TTC549 (cell line): ENCODE measurements at regions not wholly inside any gene's neighbourhood (a gene's known extent, or its start where the extent isn't known, plus 50 kb on each side); places are given as distances from the start of the nearest gene placed in this dataset.
A peak's percentile ranks its signal among the peaks of the same experiment; 100 is the strongest.

Experiments used
- FAIRE-seq: peaks from 2 replicates; lab custom pipeline; 2012; peaks lifted over from hg19 to GRCh38; lab: Jason Lieb, UNC

DNA sequence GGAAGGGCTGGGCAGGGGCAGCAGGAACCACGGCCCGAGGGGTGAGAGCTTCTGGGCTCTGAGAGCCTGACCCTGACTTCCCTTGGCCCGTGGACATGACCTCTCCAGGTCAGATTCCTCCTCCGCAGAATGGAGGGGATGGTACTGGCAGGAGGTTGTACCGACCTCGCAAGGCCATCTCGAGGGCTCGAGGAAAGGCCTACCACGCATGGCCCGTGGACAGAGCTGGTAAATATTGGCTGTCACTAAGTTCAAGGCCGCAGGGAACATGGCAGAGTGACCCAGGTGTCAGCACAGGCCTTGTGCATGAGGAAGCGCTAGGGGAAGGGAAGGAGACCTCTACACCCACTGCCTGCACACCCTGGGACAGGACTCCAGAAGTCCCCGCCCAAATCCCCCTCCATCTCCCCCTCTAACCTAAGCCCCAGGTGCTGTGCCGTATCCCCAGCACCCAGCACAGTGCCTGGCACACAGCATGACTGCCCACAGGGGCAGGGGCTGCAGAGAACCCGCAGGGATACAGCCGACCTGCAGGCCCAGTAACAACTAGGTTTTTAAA, 54.9 kb upstream of the PPP2R5C start:
- FAIRE-seq, result no peak

GRCh38 chr14:101707068-101707842, 54.3 kb upstream of the PPP2R5C start:
- FAIRE-seq, result peak; percentile 85

DNA sequence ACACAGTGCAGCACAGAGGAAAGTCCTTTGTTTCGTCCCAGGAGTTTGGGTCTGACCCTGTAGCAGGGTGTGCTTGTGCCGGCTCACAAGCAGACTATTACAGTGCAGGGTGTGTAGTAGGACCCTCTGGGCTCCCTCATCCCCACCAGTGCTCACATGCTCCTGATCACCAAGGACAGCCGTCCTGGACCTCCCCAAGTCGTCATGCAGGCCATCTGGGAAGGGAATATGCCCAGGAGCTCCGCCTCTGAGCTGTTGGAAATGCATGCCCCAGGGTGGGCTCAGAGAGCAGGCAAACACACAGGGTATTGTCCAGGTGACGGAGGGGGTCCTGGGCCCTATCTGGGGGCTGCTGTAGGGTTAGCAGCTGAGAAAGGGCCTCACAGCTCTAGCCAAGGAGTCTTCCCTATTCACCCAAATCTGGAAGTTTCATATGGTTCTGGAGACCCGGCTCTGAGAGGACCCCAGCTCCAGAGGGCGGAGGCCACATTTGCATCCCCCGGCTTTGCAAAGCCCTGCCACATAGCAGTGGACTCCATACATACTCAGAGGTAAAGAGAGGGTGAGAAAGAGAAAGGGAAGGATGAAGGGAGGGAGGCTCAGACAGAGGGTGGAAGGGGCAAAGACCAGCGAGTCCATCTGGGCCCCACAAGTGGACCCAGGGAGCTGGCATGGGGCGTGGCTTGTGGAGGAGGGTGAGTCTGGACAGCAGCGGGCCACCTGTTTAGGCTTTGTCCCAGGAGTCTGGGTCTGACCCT, 53.5 kb upstream of the PPP2R5C start:
- no peak for FAIRE-seq

GRCh38 chr14:101708853-101709532, 52.5 kb upstream of the PPP2R5C start:
- FAIRE-seq, result no peak

DNA sequence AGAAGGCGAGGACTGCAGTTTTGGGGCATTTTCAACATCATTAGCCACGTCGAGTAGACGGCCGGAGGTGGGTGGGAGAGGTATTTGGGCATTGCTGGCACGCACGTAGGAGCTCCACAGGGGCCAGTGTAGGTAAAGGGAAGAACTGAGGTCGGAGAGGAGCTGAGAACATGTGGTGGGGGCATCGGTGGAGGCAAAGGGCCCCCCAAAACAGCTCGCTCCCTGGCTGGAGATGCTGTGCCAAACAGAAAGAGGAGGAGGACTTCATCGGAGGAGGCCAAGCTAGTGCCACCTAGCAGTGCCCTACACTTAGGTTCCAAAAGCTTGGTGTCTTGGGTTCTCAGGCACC, 52.0 kb upstream of the PPP2R5C start:
- no peak for FAIRE-seq

DNA sequence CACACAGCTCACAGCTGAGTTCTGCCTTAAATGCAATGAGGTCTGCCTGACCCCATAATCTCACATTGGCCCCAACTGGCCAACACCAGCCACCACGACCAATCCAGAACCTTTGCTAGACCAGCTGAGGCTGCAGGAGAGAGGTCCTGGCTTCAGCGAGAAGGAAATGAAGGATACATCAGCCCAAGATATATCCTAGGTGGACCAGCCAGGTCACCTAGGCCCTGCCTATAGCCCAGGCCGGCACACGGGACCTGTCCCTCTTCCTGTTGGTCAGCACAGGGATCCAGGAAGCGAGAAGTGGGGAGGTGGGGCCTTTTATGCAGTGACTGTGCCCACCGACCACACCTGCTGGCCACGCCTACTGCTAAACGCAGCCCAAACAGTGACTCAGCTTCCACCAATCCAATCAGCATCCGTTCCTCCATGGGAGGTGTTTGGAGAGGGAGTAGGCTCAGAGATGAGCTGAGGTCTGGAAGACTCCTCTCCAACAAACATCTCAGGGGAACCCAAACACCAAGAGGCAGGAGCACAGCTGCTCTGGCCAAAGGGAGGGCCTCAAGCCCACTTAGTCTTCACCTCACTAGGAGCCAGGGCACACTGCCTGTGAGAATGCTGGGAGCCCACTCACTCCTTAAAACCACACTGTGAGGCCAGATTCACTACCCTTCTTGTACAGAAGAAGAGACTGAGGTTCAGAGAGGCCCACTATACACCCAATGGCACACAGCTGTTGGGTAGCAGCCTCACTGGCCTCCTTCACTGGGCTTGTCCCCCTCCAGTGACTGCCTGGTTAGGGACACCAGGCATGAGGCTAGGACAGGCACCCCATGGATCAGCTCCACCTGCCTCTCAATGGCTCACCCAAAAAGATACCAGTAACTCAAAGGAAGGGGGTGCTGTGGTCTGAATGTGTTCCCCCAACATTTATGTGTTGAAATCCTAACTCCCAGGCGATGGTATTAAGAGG, 51.3 kb upstream of the PPP2R5C start:
- no peak for FAIRE-seq

DNA sequence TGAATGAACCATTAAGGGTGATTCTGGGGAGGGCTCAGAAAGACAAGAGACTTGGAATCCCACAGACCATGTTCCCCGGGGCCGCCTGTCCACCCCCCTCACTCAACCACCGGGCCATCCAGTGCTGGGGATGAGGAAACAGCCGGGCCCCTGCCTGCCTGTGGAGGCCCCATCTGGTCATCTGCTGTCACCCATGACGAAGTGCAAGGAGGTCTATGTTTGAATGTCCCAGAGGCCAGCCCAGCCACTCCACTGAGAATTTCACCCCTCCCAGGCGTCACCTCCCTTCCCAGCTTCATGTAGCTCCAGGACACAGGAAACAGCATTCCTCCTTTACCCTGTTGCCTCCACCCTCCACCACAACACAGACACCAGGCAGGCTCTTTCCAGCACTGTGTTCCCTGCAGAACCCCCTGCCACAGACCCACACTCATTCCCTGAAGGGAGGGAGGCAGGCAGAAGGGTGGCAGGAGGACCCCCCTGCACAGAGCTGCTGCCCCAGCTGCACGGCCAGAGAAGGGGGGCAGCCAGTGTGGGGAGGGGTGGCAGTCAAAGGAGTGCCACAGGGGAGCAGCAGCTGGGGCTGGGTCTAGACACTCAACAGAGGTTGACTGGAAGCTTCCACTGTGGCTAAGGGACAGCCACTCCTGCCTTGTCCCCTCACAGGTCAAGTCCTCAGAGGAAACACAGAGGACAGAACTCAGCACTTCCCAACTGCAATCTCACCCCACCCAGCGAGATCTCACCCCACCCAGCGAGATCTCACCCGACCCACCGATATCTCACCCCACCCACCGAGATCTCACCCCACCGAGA, 50.3 kb upstream of the PPP2R5C start:
- FAIRE-seq, result no peak
